CMK (cell line): ENCODE measurements at regions not wholly inside any gene's neighbourhood (a gene's known extent, or its start where the extent isn't known, plus 50 kb on each side); places are given as distances from the start of the nearest gene placed in this dataset.
"Not testable (repeated sequence)": the region's sequence is repeated elsewhere in the genome, so short reads cannot be mapped to it uniquely, and the experiment has no call there.

ENCODE experiments used
- DNase-seq: peaks from one replicate; pipeline ENCODE4 v3.0.0-alpha.2; 2010; ENCODE audit warnings: low read depth

DNA sequence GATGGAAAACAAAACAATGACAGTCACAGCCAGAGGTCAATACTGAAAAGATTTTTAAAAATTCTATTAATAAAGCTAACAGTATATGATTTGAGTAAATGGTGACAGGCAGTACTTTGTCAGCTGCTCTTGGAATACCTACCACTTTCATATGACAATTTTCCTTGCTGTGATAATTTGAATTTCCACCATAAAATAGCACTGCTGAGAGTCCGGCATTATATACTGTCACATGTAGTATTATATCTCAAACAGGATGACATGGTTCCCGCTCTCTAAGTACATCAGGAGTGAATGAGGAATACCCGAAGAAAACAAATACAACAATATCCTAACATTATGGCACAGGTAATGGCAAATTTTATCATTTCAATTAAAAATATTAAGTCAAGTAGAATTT is 146.8 kb upstream of the TMPRSS15 start:
- DNase-seq = no peak

GRCh38 chr21:18553786-18554185 is 150.2 kb upstream of the TMPRSS15 start:
- DNase-seq = no peak

DNA sequence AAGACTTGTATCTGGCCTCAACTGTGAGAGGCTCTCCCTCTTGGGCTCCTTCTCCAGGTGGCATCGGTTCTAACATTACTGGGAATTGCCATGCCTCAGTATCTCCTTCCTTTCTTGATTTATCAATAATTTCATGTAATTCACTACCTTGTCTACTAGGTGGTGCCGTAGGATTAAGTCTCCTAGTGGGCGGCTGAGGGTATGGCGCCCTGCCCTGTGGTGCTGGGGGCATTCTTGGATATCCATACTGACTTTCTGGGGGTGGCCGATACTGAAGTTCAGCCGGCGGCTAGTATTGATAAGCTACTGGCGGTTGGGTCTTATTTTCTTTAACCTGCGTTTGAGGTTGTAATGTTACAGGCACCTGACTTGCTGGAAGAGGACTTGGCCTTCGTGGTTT is 164.2 kb upstream of the TMPRSS15 start:
- DNase-seq = not testable (repeated sequence)

DNA sequence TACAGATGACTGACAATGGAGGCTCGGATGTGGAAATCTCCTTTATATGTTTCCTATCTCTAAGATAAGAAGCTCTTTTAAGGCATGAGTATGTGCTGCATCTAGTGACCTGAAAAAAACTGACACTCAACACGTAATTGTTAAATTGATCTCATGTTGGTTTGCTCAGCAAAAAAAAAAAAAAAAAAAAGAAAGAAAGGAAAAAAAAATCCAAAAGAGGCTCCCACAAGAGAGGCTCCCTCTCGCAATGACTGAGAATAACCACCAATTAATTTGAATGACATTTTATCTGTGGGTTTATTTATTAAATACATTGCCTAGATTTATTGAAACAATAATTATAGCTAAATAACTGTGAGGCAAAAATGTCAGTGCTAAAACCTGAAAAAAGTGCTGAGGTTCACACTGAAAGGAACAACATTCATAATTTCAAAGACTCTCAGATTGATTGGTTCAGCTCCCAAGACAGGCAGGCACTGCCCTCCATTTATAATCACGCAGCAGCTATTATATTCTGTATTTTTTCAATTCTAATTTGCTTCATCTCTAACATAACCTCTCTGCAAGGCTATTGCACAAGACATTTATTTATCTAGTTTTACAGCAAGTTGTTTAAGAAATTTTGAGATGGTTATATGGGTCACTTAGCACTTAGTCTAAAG is 184.5 kb upstream of the TMPRSS15 start:
- DNase-seq = no peak

DNA sequence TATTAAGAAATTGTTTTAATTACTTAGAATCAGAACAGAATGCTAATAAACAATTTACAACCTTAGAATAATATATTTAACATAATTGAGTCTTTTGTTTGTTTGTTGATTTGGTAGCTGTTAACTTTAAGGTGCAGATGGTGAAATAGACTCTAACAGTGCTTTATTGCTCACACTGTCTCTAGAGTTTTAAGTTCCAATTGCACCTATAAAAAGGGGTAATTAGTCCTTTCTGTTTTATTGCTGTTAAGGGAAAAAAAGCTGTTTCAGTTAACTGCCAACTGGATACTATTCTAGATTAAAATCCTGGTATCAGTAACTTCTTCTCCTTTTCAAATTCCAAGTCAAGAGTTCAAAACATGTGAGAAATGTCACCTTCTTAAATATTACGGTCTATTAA is 197.6 kb upstream of the TMPRSS15 start:
- no peak for DNase-seq

GRCh38 chr21:18602711-18603110 is 199.1 kb upstream of the TMPRSS15 start:
- no peak for DNase-seq

DNA sequence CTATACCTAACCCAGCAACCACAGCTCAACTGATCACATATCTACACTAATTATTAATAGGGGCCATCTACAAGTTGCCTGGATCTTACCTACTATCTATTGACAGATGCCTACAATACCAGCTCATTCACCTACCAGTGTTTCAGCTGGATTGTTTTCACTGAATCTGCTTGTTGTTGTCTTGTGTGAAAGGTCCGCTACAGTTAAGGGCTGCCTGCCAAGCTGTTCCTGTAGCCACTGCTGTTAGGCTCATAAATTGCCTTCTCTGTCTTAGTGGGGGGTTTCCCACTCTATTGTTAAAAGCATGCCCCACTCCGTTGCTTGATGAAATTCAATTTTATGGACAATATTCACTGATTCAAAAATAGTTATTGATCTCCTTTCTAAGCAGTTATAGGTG is 199.7 kb upstream of the TMPRSS15 start:
- no peak for DNase-seq

GRCh38 chr21:18603980-18604379 is 200.4 kb upstream of the TMPRSS15 start:
- no peak for DNase-seq

- no peak for DNase-seq
Measured at GRCh38 chr21:18608226-18608625, 204.6 kb upstream of the TMPRSS15 start.

GRCh38 chr21:18614303-18614702 is 210.7 kb upstream of the TMPRSS15 start:
- no peak for DNase-seq

DNA sequence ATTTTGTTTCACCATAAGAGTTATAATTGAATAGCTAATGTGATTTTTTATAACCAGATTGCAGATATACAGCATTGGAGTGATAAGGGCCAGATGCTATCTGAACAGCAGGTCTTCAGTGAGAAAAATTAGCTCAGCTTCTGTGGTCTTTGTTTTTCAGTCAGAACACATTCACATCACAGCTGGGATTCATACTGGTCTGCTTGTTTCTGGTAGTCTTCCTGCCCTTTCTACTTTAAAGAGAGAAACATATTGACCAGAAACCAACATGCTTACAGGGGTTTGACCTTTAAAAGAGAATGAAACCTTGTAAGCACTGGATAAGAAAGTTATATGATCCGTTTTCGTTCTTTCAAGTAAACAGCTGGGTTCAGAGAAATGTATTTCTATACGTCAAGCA is 213.7 kb upstream of the TMPRSS15 start:
- no peak for DNase-seq

DNA sequence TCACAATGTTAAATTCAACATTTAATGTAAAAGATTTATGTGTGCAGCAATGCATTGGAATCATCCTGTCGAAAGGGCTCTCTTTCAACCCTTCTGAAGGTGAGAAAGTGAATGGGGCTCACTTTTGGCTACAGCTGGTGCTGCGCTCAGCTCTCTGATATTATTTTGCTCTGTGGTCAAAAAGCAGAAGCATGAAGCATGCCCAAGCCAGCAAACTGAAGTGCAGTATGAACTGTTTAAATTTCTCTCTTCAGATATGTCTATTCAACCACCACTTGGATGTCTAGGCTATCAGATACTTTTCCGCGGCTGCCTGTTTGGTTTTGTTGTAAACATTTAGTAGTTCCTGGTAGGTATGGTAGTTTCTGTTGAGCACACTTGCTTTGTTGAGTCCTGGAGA is 216.9 kb upstream of the TMPRSS15 start:
- DNase-seq = no peak

GRCh38 chr21:18622383-18622782 is 218.8 kb upstream of the TMPRSS15 start:
- DNase-seq = no peak

DNA sequence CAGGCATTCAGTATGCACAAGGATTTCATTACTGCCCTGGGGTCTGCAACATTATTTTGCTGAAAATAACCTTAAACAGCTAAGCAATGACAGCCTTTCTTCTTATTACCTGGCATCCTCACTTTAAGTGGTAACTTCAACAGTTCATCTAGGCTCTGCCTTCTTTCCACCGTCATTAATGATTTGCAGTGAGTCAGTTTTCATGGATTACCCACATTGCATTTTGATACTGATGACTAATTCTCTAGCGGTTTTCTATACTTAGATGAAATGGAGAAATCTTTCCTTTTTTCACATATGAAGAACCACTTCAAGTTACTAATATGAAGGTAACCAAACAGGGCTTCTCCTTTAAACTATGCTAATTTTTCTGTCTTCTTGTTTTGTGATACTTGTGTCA is 226.9 kb upstream of the TMPRSS15 start:
- DNase-seq = no peak

GRCh38 chr21:18636897-18637296 is 233.3 kb upstream of the TMPRSS15 start:
- no peak for DNase-seq

DNA sequence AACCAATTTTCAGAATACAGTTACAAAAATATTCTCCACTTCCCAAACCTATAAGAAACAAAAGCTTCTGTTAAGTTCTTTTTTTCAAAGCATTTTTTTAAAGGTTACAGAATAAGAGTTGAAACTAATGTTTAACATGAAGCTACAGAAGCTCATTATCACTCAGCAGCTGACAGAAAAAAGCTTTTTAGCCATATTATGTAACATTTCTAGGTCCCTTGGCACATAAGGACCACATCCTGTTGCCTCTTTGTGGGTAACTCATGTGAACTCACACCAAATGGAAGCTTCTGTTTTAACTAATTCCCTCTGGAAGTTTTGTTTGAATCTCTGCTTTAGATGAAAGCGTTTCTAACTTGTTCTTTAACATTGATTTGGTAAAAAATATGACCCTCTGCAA is 242.5 kb upstream of the TMPRSS15 start:
- no peak for DNase-seq

DNA sequence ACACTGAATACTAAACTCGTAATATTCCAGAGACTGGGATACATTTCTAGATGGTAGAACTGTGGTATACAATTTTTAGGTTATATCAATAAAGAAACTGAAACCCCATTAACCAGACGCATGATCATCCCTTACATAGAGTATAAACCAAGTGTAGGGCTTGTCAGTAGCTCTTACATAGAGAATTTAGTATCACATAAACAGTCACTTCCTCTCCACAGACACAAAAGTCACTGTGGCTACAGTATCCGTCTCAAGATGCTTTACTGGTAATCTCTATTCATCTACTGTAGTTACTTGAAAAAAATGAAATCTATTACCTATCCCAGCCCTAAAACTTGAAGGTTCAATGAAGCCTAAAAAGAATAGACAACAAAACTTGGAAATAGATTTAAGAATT is 252.3 kb upstream of the TMPRSS15 start:
- no peak for DNase-seq

DNA sequence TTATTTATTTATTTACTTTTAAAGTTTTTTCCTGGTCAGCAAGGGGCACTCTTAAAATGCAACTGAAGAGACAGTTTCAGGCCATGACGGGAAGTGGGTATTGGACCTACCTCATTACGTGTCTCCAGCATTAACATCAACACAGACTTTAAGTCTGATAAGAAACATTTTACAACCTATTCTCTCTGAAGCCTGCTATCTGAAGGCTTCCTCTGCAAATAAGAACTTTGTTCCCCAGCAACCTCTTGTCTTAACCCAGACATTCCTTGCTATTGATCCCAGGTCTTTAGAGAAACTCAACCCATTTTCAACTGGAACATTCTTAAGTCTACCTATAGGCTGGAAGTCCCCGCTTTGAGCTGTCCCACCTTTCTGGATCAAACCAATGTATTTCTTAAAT is 258.3 kb upstream of the TMPRSS15 start:
- no peak for DNase-seq

DNA sequence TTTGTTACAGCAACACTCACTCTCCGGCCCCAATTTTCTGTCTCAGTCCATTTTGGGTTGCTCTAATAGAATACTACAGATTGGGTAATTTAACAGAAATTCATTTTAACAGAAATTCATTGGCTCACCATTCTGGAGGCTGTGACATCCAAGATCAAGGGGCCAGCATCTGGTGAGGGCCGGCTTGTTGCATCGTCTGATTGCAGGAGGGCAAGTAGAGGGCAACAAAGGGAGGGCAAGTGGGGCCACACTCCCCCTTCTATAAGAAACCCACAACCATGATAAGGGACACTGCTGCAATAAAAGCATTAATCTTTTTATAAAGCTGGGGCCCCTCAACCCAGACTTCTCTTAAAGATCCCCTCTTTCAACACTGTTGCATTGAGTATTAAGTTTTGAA is 260.1 kb upstream of the TMPRSS15 start:
- no peak for DNase-seq

DNA sequence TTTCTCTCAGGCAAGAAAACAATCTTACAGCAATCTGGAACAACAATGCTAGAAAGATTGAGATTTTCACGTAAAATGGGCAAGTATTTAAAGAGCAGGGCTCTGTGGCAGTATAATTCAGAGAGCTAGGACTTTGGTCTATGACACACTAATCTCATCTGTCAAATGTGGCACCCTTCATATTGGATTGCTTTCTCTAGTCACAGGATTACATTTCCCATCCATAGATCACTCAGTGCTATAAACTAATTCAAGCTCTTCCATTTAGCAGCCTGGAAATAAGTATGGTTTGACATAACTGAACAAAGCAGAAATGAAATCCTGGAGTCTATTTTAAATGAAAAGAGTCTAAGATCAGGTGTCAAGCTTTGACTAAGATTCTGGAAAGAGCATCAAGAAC is 263.1 kb upstream of the TMPRSS15 start:
- no peak for DNase-seq

DNA sequence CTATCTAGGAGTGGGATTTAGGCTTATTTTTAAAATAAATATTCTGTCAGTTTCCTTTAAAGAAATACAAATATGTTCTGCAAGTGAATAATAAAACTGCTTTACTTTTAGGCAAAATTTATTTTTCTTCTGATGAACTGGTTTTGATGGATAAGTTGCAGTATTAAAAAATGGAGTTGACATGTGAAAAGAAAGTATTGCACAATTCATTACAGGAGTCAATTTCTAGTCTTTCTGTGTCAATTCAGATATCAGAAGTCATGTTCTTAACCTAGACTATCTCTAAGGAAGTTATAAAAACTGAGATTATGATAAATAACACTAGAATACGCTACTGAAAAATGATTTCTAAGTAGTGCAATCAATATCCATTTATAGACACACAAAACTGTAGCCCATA is 270.2 kb upstream of the TMPRSS15 start:
- DNase-seq = no peak

DNA sequence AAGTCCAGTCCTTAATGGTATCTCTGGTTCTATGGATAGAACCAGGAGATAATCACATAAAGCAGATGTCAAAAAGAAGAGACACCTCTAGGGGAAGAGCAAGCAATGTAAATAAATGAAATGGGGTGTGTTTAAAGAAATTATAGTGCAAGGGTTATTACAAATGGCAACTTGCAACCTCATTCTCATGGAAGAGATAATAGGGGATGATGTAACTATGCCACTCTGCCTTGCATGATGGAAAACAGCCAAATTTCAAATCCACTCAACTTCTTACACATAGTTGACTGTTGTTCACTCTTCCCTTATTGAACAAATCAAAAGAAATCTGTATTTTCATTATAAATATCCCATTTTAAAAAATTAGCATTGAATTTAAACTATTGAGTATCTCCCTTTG is 274.0 kb upstream of the TMPRSS15 start:
- no peak for DNase-seq

- DNase-seq = no peak
Measured at GRCh38 chr21:18705971-18706370, 302.4 kb upstream of the TMPRSS15 start.

DNA sequence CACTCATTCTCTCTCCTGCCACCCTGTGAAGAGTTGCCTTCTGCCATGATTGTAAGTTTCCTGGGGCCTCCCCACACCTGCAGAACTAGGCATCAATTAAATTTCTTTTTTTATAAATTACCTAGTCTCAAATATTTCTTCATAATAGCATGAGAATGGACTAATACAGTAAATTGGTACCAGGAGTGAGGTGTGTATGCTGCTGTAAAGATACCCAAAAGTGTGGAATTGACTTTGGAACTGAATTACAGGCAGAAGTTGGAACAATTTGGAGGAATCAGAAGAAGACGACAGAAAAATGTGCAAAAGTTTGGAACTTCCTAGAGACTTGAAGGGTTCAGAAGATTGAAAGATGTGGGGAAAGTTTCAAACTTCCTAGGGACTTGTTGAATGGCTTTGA is 308.1 kb upstream of the TMPRSS15 start:
- no peak for DNase-seq

- DNase-seq = no peak
Measured at GRCh38 chr21:18715606-18716005, 312.0 kb upstream of the TMPRSS15 start.
